ENCODE measurements at regions not wholly inside any gene's neighbourhood (a gene's known extent, or its start where the extent isn't known, plus 50 kb on each side); places are given as distances from the start of the nearest gene placed in this dataset.
"Not testable (repeated sequence)": the region's sequence is repeated elsewhere in the genome, so short reads cannot be mapped to it uniquely, and the experiment has no call there.

- no peak overlapping the region for H3K4me3 ChIP-seq
- H3K27me3 ChIP-seq: no peaks in the 10 kb centered on the region
- no peaks in the 10 kb centered on the region for H3K9me3 ChIP-seq
- DNase-seq: no peak
- H3K36me3 ChIP-seq: no peaks in the 10 kb centered on the region
Observed at GRCh38 chr1:148367596-148367995, 115.5 kb downstream of the PPIAL4G start.

GRCh38 chr1:148366136-148366753 is 116.9 kb downstream of the PPIAL4G start:
- H3K27me3 ChIP-seq, DNase-seq, H3K4me3 ChIP-seq, H3K9me3 ChIP-seq, H3K36me3 ChIP-seq: not testable (repeated sequence)

- H3K9me3 ChIP-seq, H3K4me3 ChIP-seq, H3K36me3 ChIP-seq, DNase-seq, H3K27me3 ChIP-seq: not testable (repeated sequence)
Observed at GRCh38 chr1:148365151-148365550, 118.0 kb downstream of the PPIAL4G start.

GRCh38 chr1:148363979-148364378 is 119.1 kb downstream of the PPIAL4G start:
- H3K9me3 ChIP-seq, H3K36me3 ChIP-seq, DNase-seq, H3K27me3 ChIP-seq, H3K4me3 ChIP-seq: not testable (repeated sequence)

- H3K4me3 ChIP-seq: no peak overlapping the region
- DNase-seq: no peak
- no peaks in the 10 kb centered on the region for H3K9me3 ChIP-seq
- H3K36me3 ChIP-seq: no peaks in the 10 kb centered on the region
- no peaks in the 10 kb centered on the region for H3K27me3 ChIP-seq
Observed at GRCh38 chr1:148363439-148363810, 119.7 kb downstream of the PPIAL4G start.

- Histone ChIP-seq H3K27me3 (no peaks in the 10 kb centered on the region), H3K9me3 (no peaks in the 10 kb centered on the region), H3K36me3 (no peaks in the 10 kb centered on the region), H3K4me3 (no peak overlapping the region)
- DNase-seq: peak; percentile 53
Observed at GRCh38 chr1:148362626-148363438, 120.3 kb downstream of the PPIAL4G start.

- no peaks in the 10 kb centered on the region for H3K9me3 ChIP-seq
- H3K36me3 ChIP-seq: no peaks in the 10 kb centered on the region
- H3K4me3 ChIP-seq: no peak overlapping the region
- DNase-seq: no peak
- no peaks in the 10 kb centered on the region for H3K27me3 ChIP-seq
Observed at GRCh38 chr1:148362216-148362611, 120.9 kb downstream of the PPIAL4G start.

- H3K9me3 ChIP-seq, H3K36me3 ChIP-seq, H3K4me3 ChIP-seq, DNase-seq, H3K27me3 ChIP-seq: not testable (repeated sequence)
Observed at GRCh38 chr1:148361427-148362215, 121.5 kb downstream of the PPIAL4G start.

- Histone ChIP-seq H3K4me3 (no peak overlapping the region), H3K36me3 (no peaks in the 10 kb centered on the region), H3K27me3 (no peaks in the 10 kb centered on the region), H3K9me3 (no peaks in the 10 kb centered on the region)
- DNase-seq: no peak
Observed at GRCh38 chr1:148357037-148357436, 126.1 kb downstream of the PPIAL4G start.

- no peaks in the 10 kb centered on the region for H3K27me3 ChIP-seq
- no peak for DNase-seq
- no peaks in the 10 kb centered on the region for H3K36me3 ChIP-seq
- H3K9me3 ChIP-seq: no peaks in the 10 kb centered on the region
- H3K4me3 ChIP-seq: no peak overlapping the region
Observed at GRCh38 chr1:148355976-148356375, 127.1 kb downstream of the PPIAL4G start.

GRCh38 chr1:148354913-148355308 is 128.2 kb downstream of the PPIAL4G start:
- no peak for DNase-seq
- Histone ChIP-seq H3K4me3 (no peak overlapping the region), H3K27me3 (no peaks in the 10 kb centered on the region), H3K9me3 (no peaks in the 10 kb centered on the region), H3K36me3 (no peaks in the 10 kb centered on the region)

- no peak for DNase-seq
- Histone ChIP-seq H3K36me3 (no peaks in the 10 kb centered on the region), H3K4me3 (no peak overlapping the region), H3K27me3 (no peaks in the 10 kb centered on the region), H3K9me3 (no peaks in the 10 kb centered on the region)
Observed at GRCh38 chr1:148354284-148354912, 128.7 kb downstream of the PPIAL4G start.

- Histone ChIP-seq H3K27me3 (no peaks in the 10 kb centered on the region), H3K36me3 (no peaks in the 10 kb centered on the region), H3K9me3 (no peaks in the 10 kb centered on the region), H3K4me3 (no peak overlapping the region; the same call in 1 of the 2 replicates)
- DNase-seq: peak; percentile 80
Observed at GRCh38 chr1:148353461-148354283, 129.4 kb downstream of the PPIAL4G start.

GRCh38 chr1:148352470-148353053 is 130.5 kb downstream of the PPIAL4G start:
- Histone ChIP-seq H3K27me3 (no peaks in the 10 kb centered on the region), H3K4me3 (no peak overlapping the region), H3K36me3 (no peaks in the 10 kb centered on the region), H3K9me3 (no peaks in the 10 kb centered on the region)
- no peak for DNase-seq

- no peaks in the 10 kb centered on the region for H3K36me3 ChIP-seq
- H3K27me3 ChIP-seq: no peaks in the 10 kb centered on the region
- H3K4me3 ChIP-seq: no peak overlapping the region
- no peak for DNase-seq
- H3K9me3 ChIP-seq: no peaks in the 10 kb centered on the region
Observed at GRCh38 chr1:148347781-148348180, 135.3 kb downstream of the PPIAL4G start.

- H3K9me3 ChIP-seq, H3K4me3 ChIP-seq, H3K36me3 ChIP-seq, H3K27me3 ChIP-seq: not testable (repeated sequence)
- DNase-seq: peak; percentile 66
Observed at GRCh38 chr1:148345659-148346151, 137.4 kb downstream of the PPIAL4G start.
